ENCODE measurements at regions not wholly inside any gene's neighbourhood (a gene's known extent, or its start where the extent isn't known, plus 50 kb on each side); places are given as distances from the start of the nearest gene placed in this dataset.

DNA sequence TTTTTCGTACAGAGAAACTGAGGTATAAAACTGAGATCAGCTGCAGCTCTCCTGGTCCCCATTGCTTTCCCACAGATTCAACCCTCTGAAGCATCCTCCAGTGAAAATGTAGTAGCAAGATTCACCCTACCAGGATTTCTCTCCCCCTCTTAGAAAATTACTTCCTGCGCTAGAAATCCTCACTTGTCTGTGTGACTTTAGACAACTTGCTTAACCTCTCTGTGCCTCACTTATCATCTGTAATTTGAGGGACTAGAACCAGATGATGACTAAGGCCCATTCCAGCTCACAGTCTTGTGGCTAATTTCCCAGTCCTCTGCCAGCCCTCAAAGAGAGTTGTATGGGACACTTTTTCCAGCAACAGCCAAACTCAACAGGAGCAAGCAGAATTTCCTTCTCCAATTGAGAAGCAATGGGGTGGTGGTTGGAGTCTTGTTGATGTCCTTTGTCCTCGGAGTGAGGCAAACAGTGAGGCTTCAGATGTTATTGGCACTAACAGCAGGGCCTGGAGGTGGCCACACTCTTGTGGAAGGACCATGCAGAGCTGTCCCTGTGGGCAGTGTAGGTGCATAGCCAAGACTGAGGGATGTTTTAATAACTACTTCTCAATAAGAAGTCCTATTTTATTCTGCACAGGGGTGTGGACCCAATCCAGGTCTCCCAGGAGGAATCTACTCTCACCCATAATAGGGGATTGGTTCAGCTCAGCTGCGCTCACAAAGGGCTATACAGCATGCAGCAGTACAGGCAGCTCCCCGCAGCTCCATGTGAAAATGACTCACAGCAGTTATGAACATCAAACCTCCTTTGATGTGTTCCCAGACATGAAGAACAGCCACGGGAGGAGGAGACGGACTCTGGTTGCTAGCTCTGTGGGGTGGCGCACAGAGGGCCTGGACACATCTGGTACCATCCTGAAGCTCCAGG is 200.1 kb downstream of the DAD1 start:
- ChIA-PET POLR2A (interaction anchor here (1.4 to 2.5 kb wide), 2 partner anchors 168 kb away, joined by 5 to 14 read pairs; no protein-coding TSS in a partner anchor), CTCF (interaction anchor here (0.5 to 9.7 kb wide), 29 partner anchors 8 to 669 kb away, joined by 3 to 354 read pairs (median 7); partner anchors contain the start of genes DAD1 and OR6J1)
- Histone ChIP-seq H3K4me1 (ENCODE audit: control insufficient read depth in 2 of 2, insufficient read depth in 2 of 2, low read length in 2 of 2) (peaks cover 26 to 38% of the 10 kb centered on the region in 2 donors), H4K20me1 (ENCODE audit: control insufficient read depth, insufficient read depth, low read length, poor library complexity, severe bottlenecking) (no peaks in the 10 kb centered on the region), H3K9ac (ENCODE audit: low read length) (no peak overlapping the region), H3K27ac (ENCODE audit: low read length in 2 of 2) (no peak overlapping the region), H3K79me2 (ENCODE audit: control insufficient read depth, insufficient read depth, low read length) (no peaks in the 10 kb centered on the region), H3K4me3 (ENCODE audit: control extremely low read depth in 1 of 5, extremely low read depth in 1 of 5, insufficient read depth in 1 of 5, low read depth in 2 of 5, low read length in 4 of 5) (no peak overlapping the region), H3K27me3 (replicated peaks in 1 of 4; ENCODE audit: control extremely low read depth in 1 of 4, control insufficient read depth in 3 of 4, insufficient read depth in 4 of 4, low read length in 3 of 4) (no peaks in the 10 kb centered on the region), H3K4me2 (replicated peaks; ENCODE audit: low read depth, low read length, poor library complexity, severe bottlenecking) (no peak overlapping the region), H3K9me3 (ENCODE audit: control extremely low read depth in 1 of 3, control insufficient read depth in 2 of 3, insufficient read depth in 1 of 3, low read length in 2 of 3) (no peaks in the 10 kb centered on the region), H3K36me3 (replicated peaks in 1 of 2; ENCODE audit: control extremely low read depth in 1 of 2, control insufficient read depth in 1 of 2, extremely low read depth in 1 of 2, insufficient read depth in 2 of 2, low read length in 1 of 2) (no peaks in the 10 kb centered on the region), H2AFZ (ENCODE audit: insufficient read depth, low read depth, low read length, poor library complexity, severe bottlenecking) (no peak overlapping the region)
- WGBS (ENCODE audit: insufficient coverage) = 84% methylated on average over 7 of the region's 8 CpGs
- peaks cover 70% of the 10 kb centered on the region for H3K4me1 Mint-ChIP-seq
- no peak for ATAC-seq (ENCODE audit: low read depth)
- no peak for DNase-seq
- no peak for TF ChIP-seq EZH2 (IDR thresholded peaks at IDR 0.05; ENCODE audit: borderline replicate concordance, insufficient read depth, low read depth, low read length, poor library complexity, severe bottlenecking)
- TF ChIP-seq, protein P1, sequence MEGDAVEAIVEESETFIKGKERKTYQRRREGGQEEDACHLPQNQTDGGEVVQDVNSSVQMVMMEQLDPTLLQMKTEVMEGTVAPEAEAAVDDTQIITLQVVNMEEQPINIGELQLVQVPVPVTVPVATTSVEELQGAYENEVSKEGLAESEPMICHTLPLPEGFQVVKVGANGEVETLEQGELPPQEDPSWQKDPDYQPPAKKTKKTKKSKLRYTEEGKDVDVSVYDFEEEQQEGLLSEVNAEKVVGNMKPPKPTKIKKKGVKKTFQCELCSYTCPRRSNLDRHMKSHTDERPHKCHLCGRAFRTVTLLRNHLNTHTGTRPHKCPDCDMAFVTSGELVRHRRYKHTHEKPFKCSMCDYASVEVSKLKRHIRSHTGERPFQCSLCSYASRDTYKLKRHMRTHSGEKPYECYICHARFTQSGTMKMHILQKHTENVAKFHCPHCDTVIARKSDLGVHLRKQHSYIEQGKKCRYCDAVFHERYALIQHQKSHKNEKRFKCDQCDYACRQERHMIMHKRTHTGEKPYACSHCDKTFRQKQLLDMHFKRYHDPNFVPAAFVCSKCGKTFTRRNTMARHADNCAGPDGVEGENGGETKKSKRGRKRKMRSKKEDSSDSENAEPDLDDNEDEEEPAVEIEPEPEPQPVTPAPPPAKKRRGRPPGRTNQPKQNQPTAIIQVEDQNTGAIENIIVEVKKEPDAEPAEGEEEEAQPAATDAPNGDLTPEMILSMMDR (IDR thresholded peaks at IDR 0.05) = no peak
- intact Hi-C loops (cut with micrococcal nuclease) = loop anchor here (10.0 kb wide), 1 partner anchor 666 kb away; the partner anchor contains the start of gene CDH24
- H3K4me3 Mint-ChIP-seq = no peak overlapping the region
- H3K27ac Mint-ChIP-seq = no peak overlapping the region
- H3K27me3 Mint-ChIP-seq = no peaks in the 10 kb centered on the region
- no peaks in the 10 kb centered on the region for H3K9me3 Mint-ChIP-seq (ENCODE audit: insufficient read depth)
